ENCODE measurements at regions not wholly inside any gene's neighbourhood (a gene's known extent, or its start where the extent isn't known, plus 50 kb on each side); places are given as distances from the start of the nearest gene placed in this dataset.

DNA sequence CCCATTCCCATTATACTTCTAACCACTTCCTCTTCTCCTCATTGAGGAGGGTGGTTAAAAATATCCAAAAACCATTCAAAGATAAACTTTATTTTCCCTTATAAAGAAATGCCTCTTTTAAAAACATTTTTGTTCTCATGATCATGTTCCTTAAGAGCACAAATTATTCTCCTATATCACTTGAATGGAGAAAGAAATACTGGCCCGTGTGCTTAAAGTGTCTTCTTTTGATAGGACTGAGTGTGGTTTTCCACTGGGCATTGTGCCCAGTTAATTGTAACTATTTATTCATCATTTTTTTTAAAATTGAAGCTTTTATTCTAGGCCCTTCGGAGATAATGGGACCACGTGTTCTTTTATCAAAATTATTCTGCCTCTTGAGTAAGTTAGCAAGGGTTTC is 871.5 kb downstream of the QKI start:
- no peak overlapping the region for H3K9ac ChIP-seq (ENCODE audit: insufficient read depth in 1 of 2, low read depth in 2 of 2, low read length in 2 of 2)
- H4K20me1 ChIP-seq (replicated peaks; ENCODE audit: control insufficient read depth, insufficient read depth, low read length), result no peaks in the 10 kb centered on the region
- H3K79me2 ChIP-seq (ENCODE audit: control insufficient read depth, insufficient read depth, low read length), result no peaks in the 10 kb centered on the region
- no peaks in the 10 kb centered on the region for H3K36me3 ChIP-seq (ENCODE audit: control insufficient read depth, insufficient read depth, low read length)
- H3K9me1 ChIP-seq (ENCODE audit: control insufficient read depth, insufficient read depth, low read length), result no peaks in the 10 kb centered on the region
- no peak for ATAC-seq
- WGBS (ENCODE audit: insufficient coverage, low coverage, missing lambda C conversion rate), result 14% methylated on average over 3 of the region's 3 CpGs
- H3K27me3 ChIP-seq (ENCODE audit: control insufficient read depth in 2 of 2, insufficient read depth in 2 of 2, low read length in 2 of 2), result no peaks in the 10 kb centered on the region
- H3K4me1 ChIP-seq (replicated peaks in 1 of 2; ENCODE audit: control insufficient read depth in 2 of 2, insufficient read depth in 2 of 2, low read length in 2 of 2), result no peaks in the 10 kb centered on the region
- no peak for FAIRE-seq
- intact Hi-C loops (cut with micrococcal nuclease) (no loop called here), in situ Hi-C loops (cut with MboI) (no loop called here)
- no peak overlapping the region for H3K4me3 ChIP-seq
- BruUV-seq (replicated peaks), result no TSS peak
- POLR2A ChIA-PET, result no interaction called here
- DNase-seq (ENCODE audit: extremely low read depth in 1 of 4, low spot score in 3 of 4), result no peak
- H3K27ac ChIP-seq (ENCODE audit: extremely low read depth, low read depth, low read length), result no peak overlapping the region
- no peak overlapping the region for H2AFZ ChIP-seq (ENCODE audit: low read depth, low read length)
- H3K4me2 ChIP-seq (ENCODE audit: insufficient read depth, low read length), result no peak overlapping the region
- CTCF ChIA-PET (ENCODE audit: low intra/inter-chr PET ratio), result no interaction called here
- H3K9me3 ChIP-seq (replicated peaks; ENCODE audit: control insufficient read depth, insufficient read depth, low read depth, low read length), result no peaks in the 10 kb centered on the region
- TF ChIP-seq, protein P1, sequence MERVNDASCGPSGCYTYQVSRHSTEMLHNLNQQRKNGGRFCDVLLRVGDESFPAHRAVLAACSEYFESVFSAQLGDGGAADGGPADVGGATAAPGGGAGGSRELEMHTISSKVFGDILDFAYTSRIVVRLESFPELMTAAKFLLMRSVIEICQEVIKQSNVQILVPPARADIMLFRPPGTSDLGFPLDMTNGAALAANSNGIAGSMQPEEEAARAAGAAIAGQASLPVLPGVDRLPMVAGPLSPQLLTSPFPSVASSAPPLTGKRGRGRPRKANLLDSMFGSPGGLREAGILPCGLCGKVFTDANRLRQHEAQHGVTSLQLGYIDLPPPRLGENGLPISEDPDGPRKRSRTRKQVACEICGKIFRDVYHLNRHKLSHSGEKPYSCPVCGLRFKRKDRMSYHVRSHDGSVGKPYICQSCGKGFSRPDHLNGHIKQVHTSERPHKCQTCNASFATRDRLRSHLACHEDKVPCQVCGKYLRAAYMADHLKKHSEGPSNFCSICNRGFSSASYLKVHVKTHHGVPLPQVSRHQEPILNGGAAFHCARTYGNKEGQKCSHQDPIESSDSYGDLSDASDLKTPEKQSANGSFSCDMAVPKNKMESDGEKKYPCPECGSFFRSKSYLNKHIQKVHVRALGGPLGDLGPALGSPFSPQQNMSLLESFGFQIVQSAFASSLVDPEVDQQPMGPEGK (CRISPR knock-in tag; IDR thresholded peaks at IDR 0.05; ENCODE audit: borderline replicate concordance), result no peak
- TF ChIP-seq, protein P2, sequence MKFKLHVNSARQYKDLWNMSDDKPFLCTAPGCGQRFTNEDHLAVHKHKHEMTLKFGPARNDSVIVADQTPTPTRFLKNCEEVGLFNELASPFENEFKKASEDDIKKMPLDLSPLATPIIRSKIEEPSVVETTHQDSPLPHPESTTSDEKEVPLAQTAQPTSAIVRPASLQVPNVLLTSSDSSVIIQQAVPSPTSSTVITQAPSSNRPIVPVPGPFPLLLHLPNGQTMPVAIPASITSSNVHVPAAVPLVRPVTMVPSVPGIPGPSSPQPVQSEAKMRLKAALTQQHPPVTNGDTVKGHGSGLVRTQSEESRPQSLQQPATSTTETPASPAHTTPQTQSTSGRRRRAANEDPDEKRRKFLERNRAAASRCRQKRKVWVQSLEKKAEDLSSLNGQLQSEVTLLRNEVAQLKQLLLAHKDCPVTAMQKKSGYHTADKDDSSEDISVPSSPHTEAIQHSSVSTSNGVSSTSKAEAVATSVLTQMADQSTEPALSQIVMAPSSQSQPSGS (CRISPR knock-in tag; IDR thresholded peaks at IDR 0.05), result no peak
- TF ChIP-seq NFYB (IDR thresholded peaks at IDR 0.05; ENCODE audit: extremely low read depth, insufficient read length) (no peak), JUND (IDR thresholded peaks at IDR 0.05; ENCODE audit: borderline replicate concordance, low read depth, low read length) (no peak), JUND (tag; IDR thresholded peaks at IDR 0.05; ENCODE audit: borderline replicate concordance, low read depth, low read length) (no peak), ZNF780A (CRISPR knock-in tag; IDR thresholded peaks at IDR 0.05) (no peak), ZNF79 (CRISPR knock-in tag; IDR thresholded peaks at IDR 0.05; ENCODE audit: low read depth) (no peak), NUFIP1 (IDR thresholded peaks at IDR 0.05; ENCODE audit: partially characterized antibody) (no peak), ZSCAN32 (CRISPR knock-in tag; IDR thresholded peaks at IDR 0.05) (no peak)
- TF ChIP-seq, protein P3, sequence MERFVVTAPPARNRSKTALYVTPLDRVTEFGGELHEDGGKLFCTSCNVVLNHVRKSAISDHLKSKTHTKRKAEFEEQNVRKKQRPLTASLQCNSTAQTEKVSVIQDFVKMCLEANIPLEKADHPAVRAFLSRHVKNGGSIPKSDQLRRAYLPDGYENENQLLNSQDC (CRISPR knock-in tag; IDR thresholded peaks at IDR 0.05), result no peak
- TF ChIP-seq, protein P4, sequence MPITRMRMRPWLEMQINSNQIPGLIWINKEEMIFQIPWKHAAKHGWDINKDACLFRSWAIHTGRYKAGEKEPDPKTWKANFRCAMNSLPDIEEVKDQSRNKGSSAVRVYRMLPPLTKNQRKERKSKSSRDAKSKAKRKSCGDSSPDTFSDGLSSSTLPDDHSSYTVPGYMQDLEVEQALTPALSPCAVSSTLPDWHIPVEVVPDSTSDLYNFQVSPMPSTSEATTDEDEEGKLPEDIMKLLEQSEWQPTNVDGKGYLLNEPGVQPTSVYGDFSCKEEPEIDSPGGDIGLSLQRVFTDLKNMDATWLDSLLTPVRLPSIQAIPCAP (CRISPR knock-in tag; IDR thresholded peaks at IDR 0.05; ENCODE audit: borderline replicate concordance), result no peak

Measured in K562 (cell line).